ENCODE measurements at regions not wholly inside any gene's neighbourhood (a gene's known extent, or its start where the extent isn't known, plus 50 kb on each side); places are given as distances from the start of the nearest gene placed in this dataset.

DNA sequence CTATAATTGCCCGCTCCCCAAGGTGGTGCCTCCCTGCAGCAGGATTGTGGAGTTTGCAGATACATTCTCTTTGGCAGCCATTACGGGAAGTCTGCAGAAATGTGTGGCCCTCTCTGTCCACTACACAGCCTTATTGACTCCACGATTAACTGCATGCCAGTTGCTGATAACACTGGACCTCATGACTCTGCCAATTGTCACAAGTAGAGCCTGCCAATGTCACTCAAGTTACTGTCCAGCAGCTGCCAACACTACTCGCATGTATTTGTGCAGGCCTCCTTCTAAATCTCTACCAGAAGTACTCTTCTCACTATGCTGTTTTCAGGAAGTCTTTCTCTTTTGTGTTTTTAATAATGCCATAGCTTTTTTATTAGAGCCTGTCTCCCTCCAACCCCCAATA, 128.8 kb downstream of the PPP1R3A start:
- ChIA-PET POLR2A (ENCODE audit: low non-redundant PET) (no interaction called here), CTCF (no interaction called here)
- TF ChIP-seq, protein P1, sequence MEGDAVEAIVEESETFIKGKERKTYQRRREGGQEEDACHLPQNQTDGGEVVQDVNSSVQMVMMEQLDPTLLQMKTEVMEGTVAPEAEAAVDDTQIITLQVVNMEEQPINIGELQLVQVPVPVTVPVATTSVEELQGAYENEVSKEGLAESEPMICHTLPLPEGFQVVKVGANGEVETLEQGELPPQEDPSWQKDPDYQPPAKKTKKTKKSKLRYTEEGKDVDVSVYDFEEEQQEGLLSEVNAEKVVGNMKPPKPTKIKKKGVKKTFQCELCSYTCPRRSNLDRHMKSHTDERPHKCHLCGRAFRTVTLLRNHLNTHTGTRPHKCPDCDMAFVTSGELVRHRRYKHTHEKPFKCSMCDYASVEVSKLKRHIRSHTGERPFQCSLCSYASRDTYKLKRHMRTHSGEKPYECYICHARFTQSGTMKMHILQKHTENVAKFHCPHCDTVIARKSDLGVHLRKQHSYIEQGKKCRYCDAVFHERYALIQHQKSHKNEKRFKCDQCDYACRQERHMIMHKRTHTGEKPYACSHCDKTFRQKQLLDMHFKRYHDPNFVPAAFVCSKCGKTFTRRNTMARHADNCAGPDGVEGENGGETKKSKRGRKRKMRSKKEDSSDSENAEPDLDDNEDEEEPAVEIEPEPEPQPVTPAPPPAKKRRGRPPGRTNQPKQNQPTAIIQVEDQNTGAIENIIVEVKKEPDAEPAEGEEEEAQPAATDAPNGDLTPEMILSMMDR (conservative IDR thresholded peaks at IDR 0.05; ENCODE audit: low read depth) = no peak
- DNase-seq (ENCODE audit: low spot score) = no peak
- H3K27ac ChIP-seq = no peak overlapping the region

DNA sequence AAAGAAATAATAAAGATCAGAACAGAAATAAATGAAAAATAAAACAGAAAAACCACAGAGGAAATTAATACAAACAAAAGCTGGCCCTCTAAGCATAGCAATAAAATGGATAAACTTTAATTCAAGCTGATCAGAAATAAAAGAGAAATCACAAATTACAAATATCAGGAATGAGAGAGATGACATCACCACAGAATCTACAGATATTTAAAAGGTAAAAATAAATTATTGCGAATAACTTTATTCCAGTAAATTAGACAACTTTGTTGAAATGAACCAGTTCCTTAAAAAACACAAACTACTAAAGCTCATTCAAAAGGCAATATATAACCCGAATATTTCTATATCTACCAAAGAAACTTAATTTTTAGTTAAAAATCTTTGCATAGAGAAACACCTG, 131.7 kb downstream of the PPP1R3A start:
- ChIA-PET POLR2A (ENCODE audit: low non-redundant PET) (no interaction called here), CTCF (no interaction called here)
- DNase-seq (ENCODE audit: low spot score) = no peak
- no peak overlapping the region for H3K27ac ChIP-seq
- TF ChIP-seq, protein P1 (conservative IDR thresholded peaks at IDR 0.05; ENCODE audit: low read depth) = no peak

DNA sequence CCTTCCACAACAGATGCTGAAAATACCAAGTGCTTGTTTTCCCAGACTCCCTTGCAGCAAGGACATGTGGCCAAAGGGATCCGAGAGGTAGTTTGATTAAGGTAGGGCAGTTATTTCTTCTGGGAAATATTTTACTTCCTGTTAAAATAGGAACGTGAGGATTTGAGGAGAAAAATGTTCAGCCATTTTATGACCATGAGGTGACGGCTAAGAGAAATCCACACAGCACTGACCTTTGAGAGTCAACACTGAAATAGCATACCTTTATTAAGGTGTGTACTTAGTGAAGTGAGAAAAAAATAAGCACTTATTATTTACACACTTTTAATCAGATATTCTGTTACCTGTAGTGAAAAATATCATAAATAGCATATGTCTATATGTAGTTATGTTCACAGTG, 133.9 kb downstream of the PPP1R3A start:
- no peak overlapping the region for H3K27ac ChIP-seq
- TF ChIP-seq, protein P1 (conservative IDR thresholded peaks at IDR 0.05; ENCODE audit: low read depth) = no peak
- ChIA-PET POLR2A (ENCODE audit: low non-redundant PET) (no interaction called here), CTCF (no interaction called here)
- DNase-seq (ENCODE audit: low spot score) = no peak

DNA sequence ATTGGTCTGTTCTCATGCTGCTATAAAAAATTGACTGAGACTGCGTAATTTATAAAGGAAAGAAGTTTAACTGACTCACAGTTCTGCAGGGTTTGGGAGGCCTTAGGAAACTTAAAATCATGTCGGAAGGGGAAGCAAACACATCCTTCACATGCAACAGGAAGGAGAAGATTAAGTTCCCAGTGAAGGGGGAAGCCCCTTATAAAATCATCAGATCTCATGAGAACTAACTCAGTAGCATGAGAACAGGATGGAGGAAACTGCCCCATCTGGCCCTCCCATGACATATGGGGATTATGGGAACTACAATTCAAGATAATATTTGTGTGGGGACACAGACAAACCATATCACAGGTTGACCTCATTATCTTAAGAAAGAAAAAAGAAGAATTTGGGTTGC, 134.5 kb downstream of the PPP1R3A start:
- no peak overlapping the region for H3K27ac ChIP-seq
- ChIA-PET CTCF (no interaction called here), POLR2A (ENCODE audit: low non-redundant PET) (no interaction called here)
- DNase-seq (ENCODE audit: low spot score) = no peak
- TF ChIP-seq, protein P1 (conservative IDR thresholded peaks at IDR 0.05; ENCODE audit: low read depth) = no peak

DNA sequence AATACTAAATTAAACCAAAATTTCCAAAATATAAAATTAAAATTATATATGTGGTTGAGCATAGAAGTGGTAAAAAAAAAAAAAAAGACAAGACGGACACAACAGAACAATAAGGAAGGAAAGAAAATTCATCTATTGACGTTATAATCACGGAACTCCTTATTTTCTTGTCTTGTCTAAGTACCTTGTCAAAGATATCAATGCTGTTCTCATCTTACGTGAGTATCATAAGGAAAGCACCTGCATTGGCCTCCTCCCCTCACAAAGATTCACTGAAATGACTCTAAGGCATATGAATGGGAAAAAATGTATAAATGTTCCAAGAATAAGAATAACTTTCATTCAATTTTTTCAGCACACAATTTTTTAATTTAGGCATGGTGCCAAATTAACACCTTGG, 135.4 kb downstream of the PPP1R3A start:
- ChIA-PET CTCF (no interaction called here), POLR2A (ENCODE audit: low non-redundant PET) (no interaction called here)
- no peak overlapping the region for H3K27ac ChIP-seq
- no peak for DNase-seq (ENCODE audit: low spot score)
- TF ChIP-seq, protein P1 (conservative IDR thresholded peaks at IDR 0.05; ENCODE audit: low read depth) = no peak

DNA sequence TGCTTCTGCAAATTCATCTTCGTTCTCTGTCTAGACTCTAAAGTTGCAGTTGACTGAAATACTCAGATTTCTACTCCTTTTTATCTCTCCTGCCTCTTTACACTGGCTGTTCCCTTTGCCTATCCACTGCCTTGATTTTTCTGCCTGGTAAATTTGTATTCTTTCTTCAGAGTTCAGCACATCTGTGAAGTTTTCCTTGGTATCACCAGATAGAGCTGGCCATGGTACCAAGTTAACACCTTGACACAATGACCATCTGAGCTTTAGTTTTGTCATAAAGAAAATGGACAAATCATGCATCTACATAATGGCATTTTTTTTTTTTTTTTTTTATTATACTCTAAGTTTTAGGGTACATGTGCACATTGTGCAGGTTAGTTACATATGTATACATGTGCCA, 143.0 kb downstream of the PPP1R3A start:
- ChIA-PET CTCF (no interaction called here), POLR2A (ENCODE audit: low non-redundant PET) (no interaction called here)
- DNase-seq (ENCODE audit: low spot score) = no peak
- TF ChIP-seq, protein P1 (conservative IDR thresholded peaks at IDR 0.05; ENCODE audit: low read depth) = no peak
- no peak overlapping the region for H3K27ac ChIP-seq

DNA sequence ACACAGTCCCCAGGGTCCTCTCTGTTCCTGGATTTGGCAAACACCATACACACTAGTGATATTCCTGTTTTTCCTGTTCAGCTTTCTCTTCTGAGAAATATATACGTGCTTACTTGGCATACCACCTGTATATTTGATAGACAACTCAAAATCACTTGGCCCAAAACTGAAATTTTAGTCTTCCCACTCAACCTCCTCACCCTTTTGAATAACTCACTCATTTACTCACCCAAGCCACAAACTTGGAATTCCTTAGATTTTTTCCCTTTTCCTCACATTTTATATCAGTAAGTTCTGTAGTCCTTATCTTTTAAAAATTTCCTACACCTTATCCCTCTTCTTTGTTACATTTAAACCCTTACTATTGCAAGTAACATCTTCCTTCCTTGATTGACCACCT, 143.4 kb downstream of the PPP1R3A start:
- DNase-seq (ENCODE audit: low spot score) = no peak
- CTCF ChIA-PET = interaction anchor here (0.5 kb wide), 1 partner anchor 54 kb away, joined by 3 read pairs; no protein-coding TSS in a partner anchor
- POLR2A ChIA-PET (ENCODE audit: low non-redundant PET) = no interaction called here
- no peak overlapping the region for H3K27ac ChIP-seq
- TF ChIP-seq, protein P1 (conservative IDR thresholded peaks at IDR 0.05; ENCODE audit: low read depth) = no peak

All from RWPE1 (cell line).